ENCODE measurements at regions not wholly inside any gene's neighbourhood (a gene's known extent, or its start where the extent isn't known, plus 50 kb on each side); places are given as distances from the start of the nearest gene placed in this dataset.

DNA sequence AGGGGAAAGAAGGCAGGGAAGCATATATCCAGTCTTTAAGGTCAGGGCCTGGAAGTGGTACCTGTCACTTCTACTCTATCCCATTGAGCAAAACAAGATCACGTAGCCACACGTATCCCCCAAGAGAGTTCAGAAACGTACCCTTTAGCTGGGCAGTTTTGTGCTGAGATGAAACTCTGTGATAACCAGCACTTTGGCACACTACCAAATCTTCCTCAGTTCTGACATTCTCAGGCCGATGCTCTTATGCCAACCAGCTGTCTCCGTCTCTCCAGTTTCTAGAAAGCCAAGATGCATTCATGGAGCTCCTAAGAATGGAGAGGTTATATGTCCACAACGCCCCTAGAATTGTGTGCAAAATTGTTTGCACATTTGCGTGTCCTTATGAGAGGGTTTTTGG lies 176.6 kb upstream of the MSX2 start:
- Histone ChIP-seq H3K4me2 (ENCODE audit: low read length) (no peak overlapping the region), H3K4me3 (replicated peaks in 1 of 2; ENCODE audit: low read depth in 1 of 2, low read length in 2 of 2) (no peak overlapping the region), H3K79me2 (ENCODE audit: insufficient read depth, low read length) (no peaks in the 10 kb centered on the region), H3K9me2 (ENCODE audit: insufficient read depth) (no peaks in the 10 kb centered on the region), H2AFZ (ENCODE audit: low read depth, low read length, poor library complexity, severe bottlenecking) (no peak overlapping the region), H3K27me3 (ENCODE audit: insufficient read depth, low read length) (no peaks in the 10 kb centered on the region; the same call in 1 of the 2 replicates), H4K20me1 (ENCODE audit: insufficient read depth) (no peaks in the 10 kb centered on the region), H3K36me3 (ENCODE audit: control insufficient read depth in 1 of 2, insufficient read depth in 2 of 2, low read length in 2 of 2) (no peaks in the 10 kb centered on the region), H3K27ac (ENCODE audit: low read depth, low read length) (no peak overlapping the region), H3K9ac (ENCODE audit: low read length) (no peak overlapping the region), H3K4me1 (ENCODE audit: control insufficient read depth in 1 of 2, insufficient read depth in 2 of 2, low read length in 2 of 2) (peaks cover 14 to 17% of the 10 kb centered on the region in 2 experiments), H3K9me3 (ENCODE audit: control insufficient read depth in 1 of 2, insufficient read depth in 1 of 2, low read depth in 1 of 2, low read length in 2 of 2) (no peaks in the 10 kb centered on the region)
- RAD21 ChIA-PET (ENCODE audit: low non-redundant PET in 1 of 2, low total read pairs in 2 of 2, uncharacterized antibody in 2 of 2, unreplicated experiment in 2 of 2) = no interaction called here
- POLR2A ChIA-PET = no interaction called here
- CTCF ChIA-PET = no interaction called here
- TF ChIP-seq, protein P1, sequence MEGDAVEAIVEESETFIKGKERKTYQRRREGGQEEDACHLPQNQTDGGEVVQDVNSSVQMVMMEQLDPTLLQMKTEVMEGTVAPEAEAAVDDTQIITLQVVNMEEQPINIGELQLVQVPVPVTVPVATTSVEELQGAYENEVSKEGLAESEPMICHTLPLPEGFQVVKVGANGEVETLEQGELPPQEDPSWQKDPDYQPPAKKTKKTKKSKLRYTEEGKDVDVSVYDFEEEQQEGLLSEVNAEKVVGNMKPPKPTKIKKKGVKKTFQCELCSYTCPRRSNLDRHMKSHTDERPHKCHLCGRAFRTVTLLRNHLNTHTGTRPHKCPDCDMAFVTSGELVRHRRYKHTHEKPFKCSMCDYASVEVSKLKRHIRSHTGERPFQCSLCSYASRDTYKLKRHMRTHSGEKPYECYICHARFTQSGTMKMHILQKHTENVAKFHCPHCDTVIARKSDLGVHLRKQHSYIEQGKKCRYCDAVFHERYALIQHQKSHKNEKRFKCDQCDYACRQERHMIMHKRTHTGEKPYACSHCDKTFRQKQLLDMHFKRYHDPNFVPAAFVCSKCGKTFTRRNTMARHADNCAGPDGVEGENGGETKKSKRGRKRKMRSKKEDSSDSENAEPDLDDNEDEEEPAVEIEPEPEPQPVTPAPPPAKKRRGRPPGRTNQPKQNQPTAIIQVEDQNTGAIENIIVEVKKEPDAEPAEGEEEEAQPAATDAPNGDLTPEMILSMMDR (IDR thresholded peaks at IDR 0.05 in 2 of 3, conservative IDR thresholded peaks at IDR 0.05 in 1 of 3; ENCODE audit: borderline replicate concordance in 1 of 3, insufficient read depth in 1 of 3, low read depth in 2 of 3, low read length in 2 of 3) = no peak
- TF ChIP-seq, protein P2, sequence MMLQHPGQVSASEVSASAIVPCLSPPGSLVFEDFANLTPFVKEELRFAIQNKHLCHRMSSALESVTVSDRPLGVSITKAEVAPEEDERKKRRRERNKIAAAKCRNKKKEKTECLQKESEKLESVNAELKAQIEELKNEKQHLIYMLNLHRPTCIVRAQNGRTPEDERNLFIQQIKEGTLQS (IDR thresholded peaks at IDR 0.05) = no peak
- TF ChIP-seq ZBTB33 (IDR thresholded peaks at IDR 0.05; ENCODE audit: extremely low read depth, insufficient replicate concordance, low read length) (no peak), SIN3A (IDR thresholded peaks at IDR 0.05; ENCODE audit: low read depth) (no peak), ZFX (IDR thresholded peaks at IDR 0.05) (no peak), CBX3 (IDR thresholded peaks at IDR 0.05; ENCODE audit: low read depth) (no peak), FOSL1 (IDR thresholded peaks at IDR 0.05; ENCODE audit: low read depth) (no peak)
- BruUV-seq (replicated peaks) = no TSS peak
- DNase-seq (ENCODE audit: low read depth, low spot score) (no peak), ATAC-seq (no peak)
- intact Hi-C loops (cut with micrococcal nuclease) = no loop called here

Measured in HCT116 (cell line).